ENCODE measurements at regions not wholly inside any gene's neighbourhood (a gene's known extent, or its start where the extent isn't known, plus 50 kb on each side); places are given as distances from the start of the nearest gene placed in this dataset.

DNA sequence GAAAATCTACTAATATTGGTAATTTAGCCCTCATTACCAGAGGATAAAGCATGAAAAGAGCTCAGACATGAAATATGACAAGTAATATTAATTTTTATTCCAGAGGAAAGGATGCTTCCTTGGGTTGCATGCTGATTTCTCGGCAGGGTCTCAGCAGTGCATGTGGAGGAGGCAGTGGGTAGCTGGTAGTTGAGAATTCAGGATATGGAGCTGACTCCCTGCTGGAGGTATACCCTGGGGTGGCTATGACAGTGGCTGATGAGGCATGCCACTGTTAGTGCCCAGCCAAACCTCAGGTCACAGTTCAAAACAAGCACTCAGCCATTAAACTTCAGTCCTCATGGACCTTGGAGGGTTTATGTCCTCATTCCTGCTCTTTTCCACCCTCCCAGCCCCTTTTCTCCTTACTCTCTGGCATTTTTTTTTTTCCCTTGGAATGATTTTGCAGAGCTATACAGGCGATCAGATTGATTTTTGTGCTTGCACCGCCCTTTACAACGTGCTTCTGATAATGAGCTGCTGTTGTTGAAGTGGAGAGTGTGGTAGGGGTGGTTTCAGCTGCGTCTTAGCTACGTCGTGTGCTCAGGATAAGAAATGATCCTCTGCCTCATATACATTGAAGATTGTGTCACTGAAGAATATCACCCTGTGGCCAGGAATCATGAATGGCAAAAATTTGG lies 761.9 kb upstream of the MMS22L start:
- TF ChIP-seq, protein P1, sequence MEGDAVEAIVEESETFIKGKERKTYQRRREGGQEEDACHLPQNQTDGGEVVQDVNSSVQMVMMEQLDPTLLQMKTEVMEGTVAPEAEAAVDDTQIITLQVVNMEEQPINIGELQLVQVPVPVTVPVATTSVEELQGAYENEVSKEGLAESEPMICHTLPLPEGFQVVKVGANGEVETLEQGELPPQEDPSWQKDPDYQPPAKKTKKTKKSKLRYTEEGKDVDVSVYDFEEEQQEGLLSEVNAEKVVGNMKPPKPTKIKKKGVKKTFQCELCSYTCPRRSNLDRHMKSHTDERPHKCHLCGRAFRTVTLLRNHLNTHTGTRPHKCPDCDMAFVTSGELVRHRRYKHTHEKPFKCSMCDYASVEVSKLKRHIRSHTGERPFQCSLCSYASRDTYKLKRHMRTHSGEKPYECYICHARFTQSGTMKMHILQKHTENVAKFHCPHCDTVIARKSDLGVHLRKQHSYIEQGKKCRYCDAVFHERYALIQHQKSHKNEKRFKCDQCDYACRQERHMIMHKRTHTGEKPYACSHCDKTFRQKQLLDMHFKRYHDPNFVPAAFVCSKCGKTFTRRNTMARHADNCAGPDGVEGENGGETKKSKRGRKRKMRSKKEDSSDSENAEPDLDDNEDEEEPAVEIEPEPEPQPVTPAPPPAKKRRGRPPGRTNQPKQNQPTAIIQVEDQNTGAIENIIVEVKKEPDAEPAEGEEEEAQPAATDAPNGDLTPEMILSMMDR (IDR thresholded peaks at IDR 0.05), result no peak
- no peak for TF ChIP-seq POLR2A (IDR thresholded peaks at IDR 0.05)
